ENCODE measurements at regions not wholly inside any gene's neighbourhood (a gene's known extent, or its start where the extent isn't known, plus 50 kb on each side); places are given as distances from the start of the nearest gene placed in this dataset.

DNA sequence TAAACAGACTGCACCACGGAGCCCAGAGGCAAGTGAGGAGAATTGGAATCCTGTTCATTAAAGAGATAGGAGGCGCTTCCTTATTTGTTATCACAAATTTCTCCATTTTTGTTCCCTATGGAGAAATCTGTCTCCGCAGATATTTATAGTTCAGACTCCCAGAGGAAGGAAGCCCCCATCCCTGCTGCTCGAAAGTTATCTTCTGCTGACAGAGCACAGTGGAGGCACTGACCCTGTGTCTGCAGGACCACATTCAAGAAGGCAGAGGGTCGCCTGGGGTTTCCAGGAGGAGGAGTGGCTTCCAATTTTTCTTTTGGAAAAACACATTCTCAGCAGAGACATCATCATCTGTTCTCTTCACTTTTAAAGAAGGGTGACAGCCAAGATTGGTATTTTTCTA lies 73.0 kb upstream of the GPR45 start:
- H3K4me1 ChIP-seq: no peaks in the 10 kb centered on the region
- no peaks in the 10 kb centered on the region for H3K9me3 ChIP-seq
- intact Hi-C loops (cut with DNase I): no loop called here
- no peak overlapping the region for H3K9ac ChIP-seq (ENCODE audit: low read depth in 2 of 2, low read length in 2 of 2)
- DNase-seq: no peak
- H3K27ac ChIP-seq: no peak overlapping the region
- no peaks in the 10 kb centered on the region for H3K36me3 ChIP-seq
- TF ChIP-seq CTCF (IDR thresholded peaks at IDR 0.05): no peak
- no peaks in the 10 kb centered on the region for H3K27me3 ChIP-seq
- no peak overlapping the region for H3K4me3 ChIP-seq

DNA sequence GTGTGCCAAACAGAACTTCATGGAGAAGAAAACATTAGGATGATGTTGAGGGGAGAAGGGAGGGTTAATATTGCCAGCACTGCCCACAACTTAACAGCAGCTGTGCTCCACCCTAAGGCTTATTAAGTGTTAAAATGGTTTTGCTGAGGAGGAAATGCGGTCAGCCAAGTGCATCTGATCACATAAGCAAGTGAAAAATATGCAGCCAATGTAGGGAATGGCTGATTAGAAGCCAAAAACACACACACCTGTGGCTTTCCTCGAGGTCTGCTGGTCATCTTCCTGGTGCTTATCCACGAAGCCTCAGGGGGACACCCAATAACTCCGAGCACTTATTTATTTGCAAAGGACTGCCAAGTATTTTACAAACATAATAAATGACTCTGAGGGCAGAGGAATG lies 66.3 kb upstream of the GPR45 start:
- H3K4me1 ChIP-seq: peaks cover 8% of the 10 kb centered on the region
- DNase-seq: no peak
- H3K9ac ChIP-seq (ENCODE audit: low read depth in 2 of 2, low read length in 2 of 2): no peak overlapping the region
- H3K27ac ChIP-seq: no peak overlapping the region
- H3K4me3 ChIP-seq: no peak overlapping the region
- TF ChIP-seq CTCF (IDR thresholded peaks at IDR 0.05): no peak
- no peaks in the 10 kb centered on the region for H3K27me3 ChIP-seq
- H3K36me3 ChIP-seq: no peaks in the 10 kb centered on the region
- intact Hi-C loops (cut with DNase I): no loop called here
- H3K9me3 ChIP-seq: no peaks in the 10 kb centered on the region

GRCh38 chr2:105176429-105176828 lies 65.1 kb upstream of the GPR45 start:
- Histone ChIP-seq H3K27ac (no peak overlapping the region), H3K4me1 (peaks cover 11% of the 10 kb centered on the region), H3K27me3 (no peaks in the 10 kb centered on the region), H3K9me3 (no peaks in the 10 kb centered on the region), H3K9ac (ENCODE audit: low read depth in 2 of 2, low read length in 2 of 2) (no peak overlapping the region), H3K4me3 (no peak overlapping the region), H3K36me3 (no peaks in the 10 kb centered on the region)
- no peak for TF ChIP-seq CTCF (IDR thresholded peaks at IDR 0.05)
- intact Hi-C loops (cut with DNase I): no loop called here
- DNase-seq: peak; percentile 67

DNA sequence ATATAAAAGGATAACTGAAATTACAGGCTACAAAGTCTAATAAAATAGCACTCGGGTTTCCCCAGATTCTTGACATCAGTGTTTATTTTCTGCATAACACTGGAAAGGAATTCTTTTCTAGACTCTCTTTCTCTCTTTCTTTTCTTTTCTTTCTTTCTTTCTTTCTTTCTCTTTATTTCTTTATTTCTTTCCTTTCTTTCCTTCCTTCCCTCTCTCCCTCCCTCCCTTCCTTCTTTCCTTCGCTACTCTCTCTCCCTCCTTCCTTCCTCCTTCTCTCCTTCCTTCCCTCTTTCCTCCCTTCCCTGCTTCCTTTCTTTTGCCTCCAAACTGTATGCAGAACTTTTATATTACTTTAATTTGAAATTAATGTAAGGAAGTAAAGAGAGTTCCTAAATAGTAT lies 64.5 kb upstream of the GPR45 start:
- H3K36me3 ChIP-seq: no peaks in the 10 kb centered on the region
- TF ChIP-seq CTCF (IDR thresholded peaks at IDR 0.05): no peak
- H3K27me3 ChIP-seq: no peaks in the 10 kb centered on the region
- H3K4me1 ChIP-seq: peaks cover 11% of the 10 kb centered on the region
- H3K9me3 ChIP-seq: no peaks in the 10 kb centered on the region
- no peak overlapping the region for H3K4me3 ChIP-seq
- H3K27ac ChIP-seq: no peak overlapping the region
- H3K9ac ChIP-seq (ENCODE audit: low read depth in 2 of 2, low read length in 2 of 2): no peak overlapping the region
- intact Hi-C loops (cut with DNase I): no loop called here
- DNase-seq: no peak

- intact Hi-C loops (cut with DNase I): no loop called here
- Histone ChIP-seq H3K27ac (no peak overlapping the region), H3K27me3 (no peaks in the 10 kb centered on the region), H3K9me3 (no peaks in the 10 kb centered on the region), H3K9ac (ENCODE audit: low read depth in 2 of 2, low read length in 2 of 2) (no peak overlapping the region), H3K36me3 (no peaks in the 10 kb centered on the region), H3K4me3 (no peak overlapping the region), H3K4me1 (peaks cover 11% of the 10 kb centered on the region)
- DNase-seq: no peak
- no peak for TF ChIP-seq CTCF (IDR thresholded peaks at IDR 0.05)
Observed at GRCh38 chr2:105177536-105178254, 63.8 kb upstream of the GPR45 start.
